AML-193 (cell line): ENCODE measurements at regions not wholly inside any gene's neighbourhood (a gene's known extent, or its start where the extent isn't known, plus 50 kb on each side); places are given as distances from the start of the nearest gene placed in this dataset.
"Not testable (repeated sequence)": the region's sequence is repeated elsewhere in the genome, so short reads cannot be mapped to it uniquely, and the experiment has no call there.

ENCODE experiments used
- DNase-seq, 2 experiments: peaks; one replicate each; lab custom pipeline; 2025; lab: John Stamatoyannopoulos, UW

DNA sequence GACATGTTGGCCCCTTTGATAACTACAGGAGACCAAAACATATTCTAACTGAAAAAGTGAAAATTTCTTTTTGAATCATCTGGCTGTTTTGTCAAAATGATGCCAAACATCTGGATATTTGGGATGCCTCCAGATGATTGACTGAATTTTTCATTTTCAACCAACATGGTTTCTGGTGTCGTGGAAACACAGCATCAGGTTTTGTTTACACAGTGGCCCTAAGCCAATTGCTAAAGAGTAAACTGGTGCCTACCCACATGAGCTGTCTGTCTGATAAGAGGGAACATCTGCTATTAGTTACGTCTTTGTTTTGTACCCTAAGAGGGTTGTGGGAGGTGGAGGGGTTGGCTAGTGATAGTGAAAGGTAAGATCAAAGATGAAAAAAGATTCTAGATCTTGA, 204.8 kb downstream of the KCNK2 start:
- no peak for DNase-seq

DNA sequence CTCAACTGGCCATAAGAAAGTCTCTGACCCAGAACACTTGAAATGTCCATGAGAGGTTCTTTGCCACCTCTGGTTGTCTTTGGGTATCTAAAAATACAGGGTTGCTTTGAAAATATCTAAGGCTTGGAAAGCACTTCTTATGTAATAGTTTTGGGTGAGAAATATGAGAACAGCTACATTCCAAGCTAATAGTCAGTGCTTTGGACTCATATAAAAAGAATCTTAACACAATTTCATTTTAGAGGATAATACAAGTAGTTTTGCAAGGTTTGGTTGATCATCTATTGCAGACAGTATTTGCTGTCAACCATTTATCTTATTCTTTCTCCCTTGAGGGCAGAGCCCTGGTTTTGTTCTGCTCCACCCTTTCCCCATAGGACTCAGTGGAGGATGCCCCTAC, 207.5 kb downstream of the KCNK2 start:
- no peak for DNase-seq

DNA sequence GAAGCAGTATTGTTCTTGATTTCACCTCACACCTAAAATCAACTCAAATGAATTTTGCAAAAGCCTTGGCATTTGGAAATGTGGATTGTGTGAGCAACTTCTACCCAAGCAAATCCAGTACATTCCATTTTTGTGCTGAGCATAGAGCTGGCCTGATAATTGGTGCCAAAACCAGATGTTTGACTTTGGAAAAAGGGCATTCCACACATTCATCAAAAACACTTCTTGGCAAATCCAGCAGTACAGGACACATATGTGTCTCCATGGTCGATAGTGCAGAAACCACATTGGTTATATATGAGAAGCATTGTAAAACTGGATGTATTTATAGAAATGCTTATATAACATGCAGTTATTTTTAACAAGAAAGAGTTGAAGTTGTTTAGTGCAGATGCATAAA, 210.4 kb downstream of the KCNK2 start:
- no peak for DNase-seq

DNA sequence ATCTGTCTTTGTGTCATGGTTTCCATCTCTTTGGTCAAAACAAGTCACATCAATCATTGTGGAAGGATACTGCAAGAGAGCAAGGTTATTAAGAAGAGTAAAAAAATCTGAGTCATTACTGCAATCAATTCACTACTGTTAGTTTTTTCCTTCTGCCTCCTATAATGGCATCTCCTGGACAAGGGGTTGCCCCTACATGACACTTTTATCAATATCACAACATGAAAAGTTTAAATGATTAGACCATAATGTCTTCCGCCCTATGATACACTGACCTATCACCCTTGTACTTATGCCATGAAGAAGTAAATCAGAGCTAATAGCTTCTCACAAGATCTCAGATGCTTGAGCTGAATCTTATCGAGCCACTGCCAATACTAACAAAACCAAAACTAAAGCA, 223.9 kb downstream of the KCNK2 start:
- DNase-seq = no peak

GRCh38 chr1:215321802-215322201, 239.3 kb downstream of the KCNK2 start:
- DNase-seq = no peak

DNA sequence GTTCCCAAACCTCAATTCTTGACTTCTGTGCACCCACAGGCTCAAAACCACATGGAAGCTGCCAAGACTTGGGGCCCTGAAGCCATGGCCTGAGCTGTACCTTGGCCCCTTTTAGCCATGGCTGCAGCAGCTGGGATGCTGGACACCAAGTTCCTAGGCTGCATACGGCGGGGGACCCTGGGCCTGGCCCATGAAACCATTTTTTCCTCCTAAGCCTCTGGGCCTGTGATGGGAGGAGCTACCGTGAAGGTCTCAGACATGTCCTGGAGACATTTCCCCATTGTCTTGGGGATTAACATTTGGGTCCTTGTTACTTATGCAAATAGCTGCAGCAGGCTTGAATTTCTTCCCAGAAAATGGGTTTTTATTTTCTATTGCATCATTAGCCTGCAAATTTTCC, 241.5 kb downstream of the KCNK2 start:
- DNase-seq = not testable (repeated sequence)

DNA sequence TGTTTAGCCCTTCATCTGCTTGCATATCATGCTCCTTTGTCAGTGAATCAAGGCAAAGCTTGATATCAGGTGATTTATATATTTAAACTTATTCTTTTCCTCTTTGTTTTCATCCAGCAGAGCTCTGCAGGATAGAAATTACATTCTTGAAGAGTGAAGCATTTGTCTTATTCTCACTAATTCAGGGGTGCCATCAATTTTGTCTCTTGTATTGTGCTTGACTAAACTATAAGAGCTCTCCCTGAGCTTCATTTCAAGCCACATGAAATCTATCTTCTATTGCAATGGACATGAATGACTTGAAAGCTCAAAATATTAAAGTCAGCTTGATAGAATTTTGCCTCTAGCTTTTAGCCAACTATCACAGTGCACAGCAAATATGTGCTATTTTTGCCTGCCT, 236.7 kb upstream of the KCTD3 start:
- no peak for DNase-seq

DNA sequence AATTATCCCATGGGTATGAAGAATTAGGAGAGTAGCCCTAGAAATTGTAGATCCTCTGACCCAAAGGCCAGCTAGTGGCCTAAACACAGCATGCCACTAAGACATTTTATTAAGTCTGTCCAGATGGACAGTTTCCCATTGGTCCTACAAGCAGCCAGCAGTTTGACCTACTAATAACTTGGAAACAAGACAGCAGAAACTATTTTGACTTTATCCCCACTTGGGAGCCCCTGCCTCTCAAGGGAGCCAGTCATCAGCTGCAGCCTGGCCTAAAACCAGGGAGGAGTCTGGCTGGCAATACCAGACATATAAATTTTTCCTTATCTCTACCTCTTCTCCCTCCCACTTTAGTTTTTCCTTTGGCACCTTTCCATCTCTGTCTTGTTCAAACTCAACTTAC, 222.6 kb upstream of the KCTD3 start:
- no peak for DNase-seq

- DNase-seq = no peak
These were observed 221.9 kb upstream of the KCTD3 start for GRCh38 chr1:215345208-215345607.

- DNase-seq = no peak
These were observed 221.3 kb upstream of the KCTD3 start for GRCh38 chr1:215345766-215346165.

DNA sequence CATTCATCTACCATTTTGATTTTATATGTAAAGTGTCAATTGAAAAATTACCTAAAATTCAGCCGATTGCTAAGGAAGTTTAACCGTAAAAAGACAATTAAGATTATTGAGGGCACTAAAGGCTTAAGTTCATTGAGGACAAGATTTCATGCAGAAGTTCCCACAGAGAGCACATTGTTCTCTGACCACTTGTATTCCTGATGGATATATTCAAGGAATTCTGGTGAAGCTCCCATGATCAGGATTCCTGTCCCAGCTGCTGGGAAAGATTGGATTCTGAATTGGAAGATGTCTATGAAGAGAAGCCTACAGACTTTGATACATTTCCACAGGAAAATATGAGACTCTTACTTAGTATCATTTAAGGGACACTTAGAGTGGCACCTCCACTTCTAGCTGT, 209.2 kb upstream of the KCTD3 start:
- DNase-seq = no peak

- no peak for DNase-seq
These were observed 208.7 kb upstream of the KCTD3 start for GRCh38 chr1:215358356-215358755.

DNA sequence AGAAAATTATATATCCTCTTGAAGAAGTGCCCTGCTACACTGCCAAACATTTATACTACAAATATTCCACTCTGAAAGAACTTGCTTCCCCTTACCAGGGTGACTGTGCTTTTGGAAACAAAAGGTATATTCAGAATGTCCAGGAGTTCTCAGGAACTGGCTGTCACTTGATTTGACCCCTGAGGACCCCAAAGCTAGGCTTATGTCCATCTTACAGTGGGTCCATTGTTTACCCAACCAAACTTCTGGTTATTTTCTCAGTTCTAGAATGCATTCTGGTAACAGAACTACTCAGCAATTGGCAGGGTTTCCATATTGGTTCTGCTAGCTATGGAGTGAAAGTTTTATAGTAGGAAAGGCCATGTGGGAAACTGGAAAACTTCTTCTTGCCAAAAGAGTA, 207.1 kb upstream of the KCTD3 start:
- no peak for DNase-seq

DNA sequence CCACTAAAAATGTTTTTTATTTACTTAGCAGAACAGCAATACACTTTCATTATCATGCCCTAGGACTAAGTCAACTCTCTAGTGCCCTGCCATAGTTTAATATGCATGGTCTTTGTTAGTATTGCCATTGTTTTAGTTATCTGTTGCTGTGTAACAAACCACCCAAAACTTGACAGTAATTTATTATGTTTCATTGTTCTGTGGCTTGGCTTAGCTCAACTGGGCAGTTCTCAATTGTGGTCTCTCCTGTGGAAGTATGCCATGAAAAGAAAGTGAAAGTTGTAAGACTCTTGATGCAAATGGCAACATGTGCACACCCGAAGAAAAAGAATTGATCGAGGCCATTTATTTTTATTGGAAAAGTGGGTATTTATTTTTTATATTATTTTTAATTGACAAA, 206.3 kb upstream of the KCTD3 start:
- no peak for DNase-seq

DNA sequence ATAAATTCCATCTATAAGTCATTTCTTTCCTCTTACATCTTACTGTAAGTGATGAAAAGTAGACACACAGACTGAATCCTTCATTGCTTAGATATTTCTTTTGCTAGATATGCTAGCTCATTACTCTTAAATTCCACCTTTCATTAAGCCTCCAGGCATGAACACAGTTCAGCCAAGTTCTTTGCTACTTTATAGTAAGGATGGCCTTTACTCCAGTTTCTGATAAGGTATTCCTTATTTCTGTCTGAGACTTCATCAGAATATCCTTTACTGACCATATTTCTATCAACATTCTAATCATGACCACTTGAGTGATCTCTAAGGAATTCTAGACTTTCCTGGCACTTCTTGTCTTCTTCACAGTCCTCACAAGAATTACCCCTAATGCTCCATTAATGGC, 191.7 kb upstream of the KCTD3 start:
- DNase-seq = no peak

- no peak for DNase-seq
These were observed 190.4 kb upstream of the KCTD3 start for GRCh38 chr1:215376544-215377264.

GRCh38 chr1:215377746-215378145, 189.4 kb upstream of the KCTD3 start:
- DNase-seq = no peak

- no peak for DNase-seq
These were observed 186.5 kb upstream of the KCTD3 start for GRCh38 chr1:215380566-215380965.

GRCh38 chr1:215393476-215393875, 173.6 kb upstream of the KCTD3 start:
- DNase-seq = no peak

GRCh38 chr1:215394084-215394991, 172.8 kb upstream of the KCTD3 start:
- DNase-seq = no peak

GRCh38 chr1:215397106-215397505, 170.0 kb upstream of the KCTD3 start:
- DNase-seq = no peak

GRCh38 chr1:215397843-215398242, 169.3 kb upstream of the KCTD3 start:
- DNase-seq = no peak

DNA sequence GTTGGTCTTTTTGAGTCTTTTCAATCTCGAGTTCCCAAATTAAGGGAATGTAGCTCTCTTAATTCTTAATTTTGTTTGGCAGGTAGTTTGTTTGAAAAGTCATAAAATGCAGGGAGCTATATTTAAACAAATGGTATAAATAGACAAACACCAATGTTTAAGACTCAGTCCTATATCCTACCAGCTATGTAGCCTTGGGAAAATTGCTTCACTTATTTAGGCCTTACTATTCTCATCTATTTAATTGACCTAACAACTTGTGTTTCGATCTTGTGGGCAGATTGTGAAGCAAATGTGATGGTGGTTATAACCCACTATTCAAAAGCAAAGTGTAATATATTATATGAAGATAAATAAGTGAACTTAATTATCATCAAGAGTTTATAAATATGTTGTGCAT, 167.3 kb upstream of the KCTD3 start:
- DNase-seq = no peak
